Hepatocyte (in vitro differentiated cells): ENCODE measurements at regions not wholly inside any gene's neighbourhood (a gene's known extent, or its start where the extent isn't known, plus 50 kb on each side); places are given as distances from the start of the nearest gene placed in this dataset.
"Not testable (repeated sequence)": the region's sequence is repeated elsewhere in the genome, so short reads cannot be mapped to it uniquely, and the experiment has no call there.

Experiments used
- CTCF ChIP-seq: fragments of 200-600 bp; sonication (generic); IDR thresholded peaks from 2 replicates; pipeline ENCODE4 v1.5.1; 2016; ENCODE audit warnings: antibody characterized with exemption, mild to moderate bottlenecking; ENCODE audit not compliant: poor library complexity
- EZH2phosphoT487 ChIP-seq: fragments of 200-600 bp; sonication (generic); IDR thresholded peaks from one replicate; pipeline ENCODE4 v1.6.1; 2018; ENCODE audit warnings: antibody characterized with exemption, mild to moderate bottlenecking, low read depth, moderate library complexity; ENCODE audit not compliant: unreplicated experiment, severe bottlenecking

- TF ChIP-seq CTCF, EZH2phosphoT487: not testable (repeated sequence)
These were observed 162.9 kb upstream of the PRKX start for GRCh38 chrX:3876393-3876792.
